Endothelial cell of umbilical vein (primary cell): ENCODE measurements at regions not wholly inside any gene's neighbourhood (a gene's known extent, or its start where the extent isn't known, plus 50 kb on each side); places are given as distances from the start of the nearest gene placed in this dataset.

Experiments
- BruUV-seq: library from RNA; stranded (reverse); fragments of 400-500 nt; replicated peaks from 2 replicates; lab custom pipeline; 2021; lab: Mats Ljungman, UMichigan
- CTCF ChIA-PET: fragments of 300-600, 350-600 bp; sonication (Branson Sonifier 250); formaldehyde crosslinking; loops from one replicate; lab custom pipeline; 2021; ENCODE audit warnings: antibody characterized with exemption, inconsistent platforms; lab: Charles Lee
- POLR2A ChIA-PET: fragments of 300-600, 350-600 bp; sonication (Branson Sonifier 250); formaldehyde crosslinking; loops from one replicate; lab custom pipeline; 2021; ENCODE audit warnings: antibody characterized with exemption, inconsistent platforms; lab: Charles Lee
- DNase-seq: peaks from one replicate; pipeline ENCODE4 v3.0.0-alpha.2; 2011; ENCODE audit warnings: low read depth, low spot score
- FAIRE-seq: peaks from 2 replicates; lab custom pipeline; 2011; peaks lifted over from hg19 to GRCh38; lab: Jason Lieb, UNC
- H2AFZ ChIP-seq: 2 replicates; pipeline ENCODE4 v1.6.0; 2012; ENCODE audit warnings: low read depth, low read length, control low read depth, inconsistent platforms
- H3K27ac ChIP-seq: 2 replicates; pipeline ENCODE4 v1.5.1; 2011; ENCODE audit warnings: low read depth, mild to moderate bottlenecking, control low read depth, low read length, moderate library complexity; ENCODE audit not compliant: insufficient read depth
- H3K27me3 ChIP-seq, 2 experiments: 2 replicates each; pipeline versions ENCODE4 v1.6.0 to v1.6.1; 2011; ENCODE audit warnings: low read length in 2 of 2, mixed read lengths in 1 of 2; ENCODE audit not compliant: control insufficient read depth in 2 of 2, insufficient read depth in 2 of 2
- H3K36me3 ChIP-seq, 2 experiments: 2 replicates in 1 of 2; 3 replicates in 1 of 2; pipeline ENCODE4 v1.5.1; 2011; ENCODE audit warnings: low read length in 2 of 2, mild to moderate bottlenecking in 1 of 2, moderate library complexity in 1 of 2; ENCODE audit not compliant: control insufficient read depth in 2 of 2, insufficient read depth in 2 of 2; ENCODE audit errors: extremely low read depth in 1 of 2
- H3K4me1 ChIP-seq: 3 replicates; pipeline ENCODE4 v1.5.1; 2011; ENCODE audit warnings: mild to moderate bottlenecking, low read length; ENCODE audit not compliant: control insufficient read depth, insufficient read depth; ENCODE audit errors: extremely low read depth
- H3K4me2 ChIP-seq: 2 replicates; pipeline ENCODE4 v1.6.1; 2011; ENCODE audit warnings: low read length, control low read depth, mixed read lengths; ENCODE audit not compliant: insufficient read depth
- H3K4me3 ChIP-seq, 3 experiments: fragments of 200-600 bp in 1 of 3; sonication (generic), shearing (Covaris generic) in 1 of 3; replicated peaks in 1 of 3; 2 replicates each; pipeline ENCODE4 v1.5.1; 2011 to 2016; ENCODE audit warnings: control low read depth in 3 of 3, low read length in 3 of 3, mild to moderate bottlenecking in 2 of 3, inconsistent platforms in 1 of 3, low read depth in 1 of 3, moderate library complexity in 1 of 3; ENCODE audit not compliant: insufficient read depth in 1 of 3
- H3K79me2 ChIP-seq: 2 replicates; pipeline ENCODE4 v1.6.0; 2012; ENCODE audit warnings: low read length, inconsistent platforms; ENCODE audit not compliant: control insufficient read depth, insufficient read depth
- H3K9ac ChIP-seq: replicated peaks from 2 replicates; pipeline ENCODE3; 2011; ENCODE audit warnings: low read length, control low read depth; ENCODE audit not compliant: insufficient read depth; ENCODE audit errors: extremely low read depth
- H3K9me1 ChIP-seq: replicated peaks from 3 replicates; pipeline ENCODE4 v1.6.0; 2011; ENCODE audit warnings: mild to moderate bottlenecking, low read length; ENCODE audit not compliant: control insufficient read depth, insufficient read depth; ENCODE audit errors: extremely low read depth
- H3K9me3 ChIP-seq: replicated peaks from 2 replicates; pipeline ENCODE4 v1.5.1; 2012; ENCODE audit warnings: low read length, inconsistent platforms; ENCODE audit not compliant: control insufficient read depth, insufficient read depth
- H4K20me1 ChIP-seq: replicated peaks from 2 replicates; pipeline ENCODE3; 2011; ENCODE audit warnings: mild to moderate bottlenecking, low read length; ENCODE audit not compliant: control insufficient read depth, insufficient read depth; ENCODE audit errors: extremely low read depth
- EZH2 ChIP-seq: IDR thresholded peaks from 2 replicates; pipeline ENCODE4 v1.6.1; 2012; ENCODE audit warnings: borderline replicate concordance, low read depth, mild to moderate bottlenecking, moderate library complexity, low read length, inconsistent platforms; ENCODE audit not compliant: severe bottlenecking
- FOS ChIP-seq: IDR thresholded peaks from 2 replicates; pipeline ENCODE4 v1.6.1; 2011; ENCODE audit warnings: mild to moderate bottlenecking, low read length, moderate library complexity, borderline replicate concordance; ENCODE audit not compliant: insufficient read depth
- GATA2 ChIP-seq: IDR thresholded peaks from 2 replicates; pipeline ENCODE4 v1.7.0; 2011; ENCODE audit warnings: low read depth, mild to moderate bottlenecking, moderate library complexity, mixed read lengths, low read length; ENCODE audit not compliant: insufficient read length, insufficient read depth
- JUN ChIP-seq: IDR thresholded peaks from 2 replicates; pipeline ENCODE4 v1.6.1; 2011; ENCODE audit warnings: borderline replicate concordance, low read depth; ENCODE audit not compliant: insufficient read length, insufficient read depth
- MYC ChIP-seq: IDR thresholded peaks from one replicate; pipeline ENCODE4 v1.6.1; 2011; ENCODE audit warnings: mild to moderate bottlenecking, low read depth, low read length
- POLR2A ChIP-seq: IDR thresholded peaks from 2 replicates; pipeline ENCODE4 v1.6.1; 2012; ENCODE audit warnings: low read depth, mild to moderate bottlenecking, control low read depth, low read length
- POLR2AphosphoS5 ChIP-seq: IDR thresholded peaks from 2 replicates; pipeline ENCODE4 v1.6.1; 2012; ENCODE audit warnings: low read depth, mild to moderate bottlenecking, control low read depth, low read length, moderate library complexity; ENCODE audit not compliant: insufficient read depth
- dilution Hi-C: fragments of 300-500 bp; cut with MboI; formaldehyde crosslinking; loops from one replicate; pipeline ENCODE4 v1.15.0; 2019; ENCODE audit warnings: low sequenced_read_pairs; ENCODE audit not compliant: extremely low pct_ligation_motif_present
- intact Hi-C: fragments of 100-400 bp; cut with micrococcal nuclease; formaldehyde crosslinking; loops from one replicate; pipeline ENCODE4 v1.10.0; 2022
- TF ChIP-seq, protein P1 (sequence below): IDR thresholded peaks from 2 replicates; pipeline ENCODE4 v1.6.1; 2011; ENCODE audit not compliant: insufficient read depth, insufficient read length
- TF ChIP-seq, protein P2 (sequence below), 2 donors: IDR thresholded peaks; 1 replicate in 1 of 2; 2 replicates in 1 of 2; pipeline ENCODE4 v1.5.1; 2011; ENCODE audit warnings: low read length in 2 of 2, mild to moderate bottlenecking in 2 of 2, moderate library complexity in 2 of 2, control low read depth in 1 of 2, inconsistent platforms in 1 of 2, low read depth in 1 of 2; ENCODE audit not compliant: insufficient read depth in 1 of 2; ENCODE audit errors: extremely low read depth in 1 of 2

DNA sequence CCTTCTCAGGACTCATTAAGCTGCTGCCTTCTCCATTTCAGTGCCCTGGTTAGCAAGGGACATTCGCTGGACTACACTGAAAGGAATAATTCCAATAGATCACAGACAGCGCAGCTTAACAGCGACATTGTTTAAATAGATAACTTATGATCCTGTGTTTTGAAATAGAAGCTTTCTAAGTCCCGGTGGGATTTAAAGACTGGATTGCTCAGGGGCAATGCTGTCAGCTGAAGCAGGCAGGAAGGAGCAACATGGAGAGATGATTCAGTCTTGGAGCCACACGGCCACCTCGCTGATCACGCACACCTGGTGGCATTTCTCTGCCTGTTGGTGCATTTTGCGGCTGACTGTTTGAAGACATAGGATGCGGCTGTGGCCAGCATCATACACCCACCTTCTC is 292.0 kb downstream of the FOXL1 start:
- H3K36me3 ChIP-seq: no peaks in the 10 kb centered on the region
- H3K9ac ChIP-seq: no peak overlapping the region
- no peak overlapping the region for H3K4me2 ChIP-seq
- no peaks in the 10 kb centered on the region for H3K79me2 ChIP-seq
- ChIA-PET CTCF (no interaction called here), POLR2A (no interaction called here)
- no peaks in the 10 kb centered on the region for H3K9me3 ChIP-seq
- DNase-seq (no peak), FAIRE-seq (no peak)
- H3K4me1 ChIP-seq: no peaks in the 10 kb centered on the region
- H3K27me3 ChIP-seq: peaks cover 0 to 2% of the 10 kb centered on the region in 2 experiments
- no peak overlapping the region for H3K4me3 ChIP-seq
- no peaks in the 10 kb centered on the region for H4K20me1 ChIP-seq
- intact Hi-C loops (loop anchor here (5.0 to 10.0 kb wide), 4 partner anchors 33 to 404 kb away; no protein-coding TSS in a partner anchor), dilution Hi-C loops (no loop called here)
- H3K9me1 ChIP-seq: no peaks in the 10 kb centered on the region
- H2AFZ ChIP-seq: no peak overlapping the region
- no TSS peak for BruUV-seq
- H3K27ac ChIP-seq: no peak overlapping the region
- TF ChIP-seq, protein P1, sequence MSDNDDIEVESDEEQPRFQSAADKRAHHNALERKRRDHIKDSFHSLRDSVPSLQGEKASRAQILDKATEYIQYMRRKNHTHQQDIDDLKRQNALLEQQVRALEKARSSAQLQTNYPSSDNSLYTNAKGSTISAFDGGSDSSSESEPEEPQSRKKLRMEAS: no peak
- TF ChIP-seq MYC: no peak
- no peak for TF ChIP-seq GATA2
- TF ChIP-seq, protein P2, sequence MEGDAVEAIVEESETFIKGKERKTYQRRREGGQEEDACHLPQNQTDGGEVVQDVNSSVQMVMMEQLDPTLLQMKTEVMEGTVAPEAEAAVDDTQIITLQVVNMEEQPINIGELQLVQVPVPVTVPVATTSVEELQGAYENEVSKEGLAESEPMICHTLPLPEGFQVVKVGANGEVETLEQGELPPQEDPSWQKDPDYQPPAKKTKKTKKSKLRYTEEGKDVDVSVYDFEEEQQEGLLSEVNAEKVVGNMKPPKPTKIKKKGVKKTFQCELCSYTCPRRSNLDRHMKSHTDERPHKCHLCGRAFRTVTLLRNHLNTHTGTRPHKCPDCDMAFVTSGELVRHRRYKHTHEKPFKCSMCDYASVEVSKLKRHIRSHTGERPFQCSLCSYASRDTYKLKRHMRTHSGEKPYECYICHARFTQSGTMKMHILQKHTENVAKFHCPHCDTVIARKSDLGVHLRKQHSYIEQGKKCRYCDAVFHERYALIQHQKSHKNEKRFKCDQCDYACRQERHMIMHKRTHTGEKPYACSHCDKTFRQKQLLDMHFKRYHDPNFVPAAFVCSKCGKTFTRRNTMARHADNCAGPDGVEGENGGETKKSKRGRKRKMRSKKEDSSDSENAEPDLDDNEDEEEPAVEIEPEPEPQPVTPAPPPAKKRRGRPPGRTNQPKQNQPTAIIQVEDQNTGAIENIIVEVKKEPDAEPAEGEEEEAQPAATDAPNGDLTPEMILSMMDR (IDR thresholded peaks at IDR 0.05; ENCODE audit: extremely low read depth in 1 of 2, insufficient read depth in 1 of 2, low read depth in 1 of 2, low read length in 2 of 2): no peak
- TF ChIP-seq POLR2A: no peak
- no peak for TF ChIP-seq POLR2AphosphoS5
- no peak for TF ChIP-seq JUN
- TF ChIP-seq EZH2: no peak
- TF ChIP-seq FOS: no peak
